HL-60 (cell line): ENCODE measurements at regions not wholly inside any gene's neighbourhood (a gene's known extent, or its start where the extent isn't known, plus 50 kb on each side); places are given as distances from the start of the nearest gene placed in this dataset.

Experiments
- DNase-seq, 2 experiments: peaks; one replicate each; pipeline ENCODE4 v3.0.0-alpha.2; 2010 to 2020; ENCODE audit warnings: low read depth in 1 of 2, low spot score in 1 of 2
- H3K27ac ChIP-seq: fragments of 250-450 bp; sonication (Bioruptor Pico); replicated peaks from 2 replicates; pipeline ENCODE4 v1.5.1; 2020; ENCODE audit warnings: mild to moderate bottlenecking, moderate library complexity
- H3K27me3 ChIP-seq: fragments of 250-450 bp; sonication (Bioruptor Pico); 2 replicates; pipeline ENCODE4 v1.5.1; 2021; ENCODE audit warnings: mild to moderate bottlenecking, moderate library complexity; ENCODE audit not compliant: insufficient read depth, poor library complexity, severe bottlenecking
- H3K4me3 ChIP-seq: replicated peaks from 2 replicates; pipeline ENCODE4 v1.5.1; 2011; ENCODE audit warnings: mild to moderate bottlenecking, control low read depth, low read length; ENCODE audit not compliant: insufficient read depth
- CTCF ChIP-seq: IDR thresholded peaks from one replicate; pipeline ENCODE4 v1.5.1; 2011; ENCODE audit warnings: low read length, control low read depth, inconsistent platforms; ENCODE audit not compliant: insufficient read depth
- GABPA ChIP-seq: IDR thresholded peaks from 2 replicates; pipeline ENCODE4 v1.6.1; 2012; ENCODE audit warnings: low read depth
- POLR2AphosphoS5 ChIP-seq: IDR thresholded peaks from 2 replicates; pipeline ENCODE4 v1.6.1; 2012; ENCODE audit warnings: low read depth
- REST ChIP-seq: IDR thresholded peaks from 2 replicates; pipeline ENCODE4 v1.6.1; 2012; ENCODE audit warnings: low read depth; ENCODE audit not compliant: insufficient replicate concordance
- SPI1 ChIP-seq: IDR thresholded peaks from 2 replicates; pipeline ENCODE4 v1.6.1; 2012; ENCODE audit warnings: low read depth, mild to moderate bottlenecking, borderline replicate concordance

- no peak overlapping the region for H3K27ac ChIP-seq
- H3K4me3 ChIP-seq, result no peak overlapping the region
- H3K27me3 ChIP-seq, result no peaks in the 10 kb centered on the region
- TF ChIP-seq REST (no peak), CTCF (no peak), SPI1 (no peak), POLR2AphosphoS5 (no peak), GABPA (no peak)
- no peak for DNase-seq
These were observed 622.6 kb downstream of the DTWD2 start for GRCh38 chr5:118365718-118366117.

GRCh38 chr5:118354797-118355196 lies 633.5 kb downstream of the DTWD2 start:
- TF ChIP-seq SPI1 (no peak), REST (no peak), GABPA (no peak)

GRCh38 chr5:118353970-118354369 lies 634.4 kb downstream of the DTWD2 start:
- H3K27ac ChIP-seq, result no peak overlapping the region
- TF ChIP-seq REST, result no peak
- no peak for TF ChIP-seq CTCF
- no peak for TF ChIP-seq POLR2AphosphoS5
- TF ChIP-seq GABPA, result no peak
- no peak for TF ChIP-seq SPI1
- DNase-seq, result no peak

More at GRCh38 chr5:118354797-118355196, 633.5 kb downstream of the DTWD2 start:
- Histone ChIP-seq H3K27ac (no peak overlapping the region), H3K27me3 (no peaks in the 10 kb centered on the region), H3K4me3 (no peak overlapping the region)
- DNase-seq, result no peak

GRCh38 chr5:118336468-118336867 lies 651.9 kb downstream of the DTWD2 start:
- DNase-seq, result no peak
- Histone ChIP-seq H3K27me3 (no peaks in the 10 kb centered on the region), H3K27ac (no peak overlapping the region), H3K4me3 (no peak overlapping the region)
- TF ChIP-seq SPI1 (no peak), CTCF (no peak), POLR2AphosphoS5 (no peak), REST (no peak), GABPA (no peak)

More at GRCh38 chr5:118353970-118354369, 634.4 kb downstream of the DTWD2 start:
- Histone ChIP-seq H3K27me3 (no peaks in the 10 kb centered on the region), H3K4me3 (no peak overlapping the region)
